Neural progenitor cell (in vitro differentiated cells): ENCODE measurements at regions not wholly inside any gene's neighbourhood (a gene's known extent, or its start where the extent isn't known, plus 50 kb on each side); places are given as distances from the start of the nearest gene placed in this dataset.

Experiments
- DNase-seq: peaks from one replicate; pipeline ENCODE4 v3.0.0-alpha.2; 2016; ENCODE audit warnings: low spot score
- H2AFZ ChIP-seq: fragments of 200-600 bp; sonication (generic); replicated peaks from 2 replicates; pipeline ENCODE4 v1.6.1; 2016; ENCODE audit warnings: antibody characterized with exemption
- H3F3A ChIP-seq: fragments of 200-600 bp; sonication (generic); 2 replicates; pipeline ENCODE4 v1.6.1; 2016; ENCODE audit warnings: antibody characterized with exemption, low read depth
- H3K27ac ChIP-seq: fragments of 200-600 bp; sonication (generic); 2 replicates; pipeline ENCODE4 v1.5.1; 2016; ENCODE audit warnings: mild to moderate bottlenecking
- H3K27me3 ChIP-seq: fragments of 200-600 bp; sonication (generic); 2 replicates; pipeline ENCODE4 v1.6.1; 2016; ENCODE audit warnings: mild to moderate bottlenecking, moderate library complexity
- H3K36me3 ChIP-seq: fragments of 200-600 bp; sonication (generic); 2 replicates; pipeline ENCODE4 v1.5.1; 2016
- H3K4me1 ChIP-seq: fragments of 200-600 bp; sonication (generic); 2 replicates; pipeline ENCODE4 v1.6.1; 2016; ENCODE audit warnings: mixed run types
- H3K4me2 ChIP-seq: fragments of 200-600 bp; sonication (generic); 2 replicates; pipeline ENCODE4 v1.6.1; 2016
- H3K4me3 ChIP-seq: fragments of 200-600 bp; sonication (generic); 2 replicates; pipeline ENCODE4 v1.5.1; 2016
- H3K79me2 ChIP-seq: fragments of 200-600 bp; sonication (generic); 2 replicates; pipeline ENCODE4 v1.6.1; 2016; ENCODE audit warnings: low read depth
- H3K9ac ChIP-seq: fragments of 200-600 bp; sonication (generic); 2 replicates; pipeline ENCODE4 v1.6.1; 2016
- H3K9me3 ChIP-seq: fragments of 200-600 bp; sonication (generic); 2 replicates; pipeline ENCODE4 v1.5.1; 2016; ENCODE audit warnings: low read depth
- H4K20me1 ChIP-seq: fragments of 200-600 bp; sonication (generic); 2 replicates; pipeline ENCODE4 v1.6.1; 2016; ENCODE audit warnings: low read depth
- H3K27ac Mint-ChIP-seq: 3 replicates; pipeline ENCODE4 v1.8.0; 2021; ENCODE audit warnings: mixed read lengths
- H3K27me3 Mint-ChIP-seq: 2 replicates; pipeline ENCODE4 v1.8.0; 2022; ENCODE audit warnings: low read depth, mild to moderate bottlenecking, inconsistent platforms, moderate library complexity, mixed read lengths; ENCODE audit not compliant: insufficient read depth
- H3K36me3 Mint-ChIP-seq: 3 replicates; pipeline ENCODE4 v1.8.0; 2021; ENCODE audit warnings: mixed read lengths
- H3K4me1 Mint-ChIP-seq: 3 replicates; pipeline ENCODE4 v1.8.0; 2021; ENCODE audit warnings: mixed read lengths
- H3K4me3 Mint-ChIP-seq: 3 replicates; pipeline ENCODE4 v1.8.0; 2021; ENCODE audit warnings: mild to moderate bottlenecking, moderate library complexity, mixed read lengths
- H3K9me3 Mint-ChIP-seq: 3 replicates; pipeline ENCODE4 v1.8.0; 2020; ENCODE audit warnings: mixed read lengths
- EZH2 ChIP-seq: fragments of 200-600 bp; sonication (generic); IDR thresholded peaks from 2 replicates; pipeline ENCODE4 v1.6.1; 2017; ENCODE audit warnings: antibody characterized with exemption, mild to moderate bottlenecking, moderate library complexity
- EZH2phosphoT487 ChIP-seq: fragments of 200-600 bp; sonication (generic); IDR thresholded peaks from 2 replicates; pipeline ENCODE4 v1.6.1; 2017; ENCODE audit warnings: antibody characterized with exemption
- TF ChIP-seq, protein P1 (sequence below): fragments of 200-600 bp; sonication (generic); IDR thresholded peaks from 2 replicates; pipeline ENCODE4 v1.5.1; 2017; ENCODE audit warnings: antibody characterized with exemption, mild to moderate bottlenecking

DNA sequence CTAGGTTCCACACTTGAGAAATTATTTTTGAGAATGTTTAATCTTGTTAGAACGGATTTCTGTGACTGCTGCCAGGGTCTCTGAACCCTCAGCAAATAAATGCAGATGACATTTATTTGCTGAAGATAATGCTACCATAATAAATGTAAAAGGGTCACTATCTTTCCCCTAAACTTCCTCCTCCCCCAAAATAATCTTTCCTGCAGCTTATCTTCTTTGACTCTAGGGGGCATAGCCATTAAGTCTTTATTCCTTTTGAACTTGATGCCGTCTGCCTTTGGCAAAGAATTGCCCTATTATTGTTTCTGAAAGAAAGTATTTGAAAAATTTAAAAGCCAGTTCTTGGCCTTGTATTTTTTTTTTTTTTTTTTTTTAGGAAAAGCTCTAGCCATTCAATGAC is 63.6 kb upstream of the ACSL3 start:
- no peak overlapping the region for H3K27ac ChIP-seq
- H3K9me3 Mint-ChIP-seq: no peaks in the 10 kb centered on the region
- no peak overlapping the region for H3K27ac Mint-ChIP-seq
- peaks cover 39% of the 10 kb centered on the region for H3K4me1 Mint-ChIP-seq
- no peak overlapping the region for H3K4me3 Mint-ChIP-seq
- TF ChIP-seq, protein P1, sequence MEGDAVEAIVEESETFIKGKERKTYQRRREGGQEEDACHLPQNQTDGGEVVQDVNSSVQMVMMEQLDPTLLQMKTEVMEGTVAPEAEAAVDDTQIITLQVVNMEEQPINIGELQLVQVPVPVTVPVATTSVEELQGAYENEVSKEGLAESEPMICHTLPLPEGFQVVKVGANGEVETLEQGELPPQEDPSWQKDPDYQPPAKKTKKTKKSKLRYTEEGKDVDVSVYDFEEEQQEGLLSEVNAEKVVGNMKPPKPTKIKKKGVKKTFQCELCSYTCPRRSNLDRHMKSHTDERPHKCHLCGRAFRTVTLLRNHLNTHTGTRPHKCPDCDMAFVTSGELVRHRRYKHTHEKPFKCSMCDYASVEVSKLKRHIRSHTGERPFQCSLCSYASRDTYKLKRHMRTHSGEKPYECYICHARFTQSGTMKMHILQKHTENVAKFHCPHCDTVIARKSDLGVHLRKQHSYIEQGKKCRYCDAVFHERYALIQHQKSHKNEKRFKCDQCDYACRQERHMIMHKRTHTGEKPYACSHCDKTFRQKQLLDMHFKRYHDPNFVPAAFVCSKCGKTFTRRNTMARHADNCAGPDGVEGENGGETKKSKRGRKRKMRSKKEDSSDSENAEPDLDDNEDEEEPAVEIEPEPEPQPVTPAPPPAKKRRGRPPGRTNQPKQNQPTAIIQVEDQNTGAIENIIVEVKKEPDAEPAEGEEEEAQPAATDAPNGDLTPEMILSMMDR: peak; percentile 43
- TF ChIP-seq EZH2phosphoT487 (no peak), EZH2 (no peak)
- H3K79me2 ChIP-seq: no peaks in the 10 kb centered on the region
- no peaks in the 10 kb centered on the region for H3K9me3 ChIP-seq
- no peak overlapping the region for H3K4me3 ChIP-seq
- H4K20me1 ChIP-seq: no peaks in the 10 kb centered on the region
- H3K27me3 ChIP-seq: peaks cover 20% of the 10 kb centered on the region
- peaks cover 7% of the 10 kb centered on the region for H3K27me3 Mint-ChIP-seq
- H2AFZ ChIP-seq: no peak overlapping the region
- H3K4me2 ChIP-seq: no peak overlapping the region
- H3K4me1 ChIP-seq: peaks cover 8% of the 10 kb centered on the region
- H3F3A ChIP-seq: no peaks in the 10 kb centered on the region
- no peaks in the 10 kb centered on the region for H3K36me3 ChIP-seq
- H3K9ac ChIP-seq: no peak overlapping the region
- H3K36me3 Mint-ChIP-seq: no peaks in the 10 kb centered on the region
- no peak for DNase-seq

DNA sequence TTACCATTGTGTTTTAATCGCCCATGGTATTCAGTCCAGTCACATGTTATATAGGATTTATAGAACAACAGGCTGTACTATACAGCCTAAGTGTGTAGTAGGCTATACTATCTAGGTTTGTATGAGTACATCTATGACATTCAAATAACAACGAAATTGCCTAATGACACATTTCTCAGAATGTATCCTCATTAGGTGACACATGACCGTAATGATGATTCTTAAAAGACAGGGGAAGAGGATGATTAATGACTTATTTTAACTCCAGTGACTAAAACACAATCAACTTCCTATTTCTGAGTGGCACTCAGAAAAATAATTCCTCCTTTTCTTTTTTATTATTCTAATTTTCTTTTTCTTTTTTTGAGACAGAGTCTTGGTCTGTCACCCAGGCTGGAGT is 63.0 kb upstream of the ACSL3 start:
- no peak overlapping the region for H3K27ac ChIP-seq
- H3K9me3 ChIP-seq: no peaks in the 10 kb centered on the region

DNA sequence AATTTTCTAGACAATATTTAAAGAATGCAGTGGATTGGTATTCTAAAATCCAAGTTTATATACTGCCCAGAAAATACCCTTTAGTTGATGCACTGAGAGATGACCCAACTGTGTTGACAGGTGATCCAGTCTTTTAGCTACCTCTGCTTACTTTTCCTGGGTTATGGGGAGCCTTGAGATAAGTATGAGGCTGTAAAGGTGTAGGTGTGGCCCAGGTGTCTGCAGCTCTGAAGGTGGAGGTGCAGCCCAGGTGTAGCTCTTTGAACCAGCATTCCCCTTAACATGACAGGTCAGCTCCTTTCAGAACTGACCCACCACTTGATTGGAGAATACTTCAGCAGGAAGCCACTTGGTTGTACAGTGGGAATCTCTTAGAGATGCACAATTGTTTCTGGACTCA is 62.3 kb upstream of the ACSL3 start:
- Mint-ChIP-seq H3K27me3 (peaks cover 7% of the 10 kb centered on the region), H3K9me3 (no peaks in the 10 kb centered on the region), H3K4me3 (no peak overlapping the region), H3K27ac (no peak overlapping the region), H3K4me1 (peaks cover 29% of the 10 kb centered on the region), H3K36me3 (no peaks in the 10 kb centered on the region)
- Histone ChIP-seq H3K4me2 (no peak overlapping the region), H3K27ac (no peak overlapping the region), H3K4me1 (peaks cover 8% of the 10 kb centered on the region), H3K79me2 (no peaks in the 10 kb centered on the region), H4K20me1 (no peaks in the 10 kb centered on the region), H3K9me3 (no peaks in the 10 kb centered on the region), H3F3A (no peaks in the 10 kb centered on the region), H3K36me3 (no peaks in the 10 kb centered on the region), H2AFZ (no peak overlapping the region), H3K27me3 (peaks cover 20% of the 10 kb centered on the region), H3K9ac (no peak overlapping the region), H3K4me3 (no peak overlapping the region)
- no peak for DNase-seq
- TF ChIP-seq, protein P1: no peak
- TF ChIP-seq EZH2: no peak
- no peak for TF ChIP-seq EZH2phosphoT487

More for the DNA sequence above, 63.0 kb upstream of the ACSL3 start:
- no peaks in the 10 kb centered on the region for H3K9me3 Mint-ChIP-seq
- H3K36me3 Mint-ChIP-seq: no peaks in the 10 kb centered on the region
- Histone ChIP-seq H3K79me2 (no peaks in the 10 kb centered on the region), H3K4me2 (no peak overlapping the region), H3F3A (no peaks in the 10 kb centered on the region), H3K27me3 (peaks cover 20% of the 10 kb centered on the region), H3K4me1 (peaks cover 8% of the 10 kb centered on the region), H3K36me3 (no peaks in the 10 kb centered on the region), H3K9ac (no peak overlapping the region), H2AFZ (no peak overlapping the region), H3K4me3 (no peak overlapping the region), H4K20me1 (no peaks in the 10 kb centered on the region)
- TF ChIP-seq EZH2: no peak
- no peak for TF ChIP-seq EZH2phosphoT487
- TF ChIP-seq, protein P1: no peak
- no peak overlapping the region for H3K4me3 Mint-ChIP-seq
- H3K4me1 Mint-ChIP-seq: peaks cover 33% of the 10 kb centered on the region
- H3K27me3 Mint-ChIP-seq: peaks cover 7% of the 10 kb centered on the region
- DNase-seq: no peak
- H3K27ac Mint-ChIP-seq: no peak overlapping the region
